ES-I3 (cell line): ENCODE measurements at regions not wholly inside any gene's neighbourhood (a gene's known extent, or its start where the extent isn't known, plus 50 kb on each side); places are given as distances from the start of the nearest gene placed in this dataset.
A peak's percentile ranks its signal among the peaks of the same experiment; 100 is the strongest.

Experiments used
- H3K36me3 ChIP-seq: 2 replicates; pipeline ENCODE4 v1.6.1; 2013; ENCODE audit warnings: mild to moderate bottlenecking, low read length, control low read depth, moderate library complexity; ENCODE audit not compliant: insufficient read depth
- H3K4me1 ChIP-seq: 2 replicates; pipeline ENCODE4 v1.6.1; 2013; ENCODE audit warnings: mild to moderate bottlenecking, control low read depth, low read length; ENCODE audit not compliant: insufficient read depth
- H3K9ac ChIP-seq: 2 replicates; pipeline ENCODE4 v1.6.1; 2013; ENCODE audit warnings: low read depth, mild to moderate bottlenecking, low read length, moderate library complexity
- H3K9me3 ChIP-seq: 2 replicates; pipeline ENCODE4 v1.6.1; 2013; ENCODE audit warnings: mild to moderate bottlenecking, low read length, moderate library complexity; ENCODE audit not compliant: control insufficient read depth, insufficient read depth

DNA sequence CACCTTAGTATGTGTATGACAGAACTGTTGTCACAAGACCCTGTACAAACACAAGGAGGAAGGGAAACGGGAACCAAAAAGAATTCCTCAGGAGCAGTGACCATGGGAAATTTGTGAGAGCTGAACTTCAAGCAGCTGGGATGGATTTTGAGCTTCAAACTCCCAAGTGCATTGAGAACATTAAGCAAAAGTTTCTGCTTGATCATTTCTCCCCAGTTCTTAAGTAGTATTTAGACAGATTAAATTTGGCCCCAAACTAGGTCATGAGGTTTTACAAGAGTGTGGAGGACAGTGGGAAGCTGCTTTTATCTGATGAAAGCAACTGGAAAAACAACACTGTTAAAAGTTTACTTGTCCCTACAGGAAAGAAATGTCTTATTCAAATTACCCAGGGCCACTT, 206.0 kb upstream of the DCN start:
- Histone ChIP-seq H3K9ac (no peak overlapping the region), H3K4me1 (no peaks in the 10 kb centered on the region), H3K9me3 (peaks cover 4% of the 10 kb centered on the region; the same call in 1 of the 2 replicates), H3K36me3 (no peaks in the 10 kb centered on the region)

DNA sequence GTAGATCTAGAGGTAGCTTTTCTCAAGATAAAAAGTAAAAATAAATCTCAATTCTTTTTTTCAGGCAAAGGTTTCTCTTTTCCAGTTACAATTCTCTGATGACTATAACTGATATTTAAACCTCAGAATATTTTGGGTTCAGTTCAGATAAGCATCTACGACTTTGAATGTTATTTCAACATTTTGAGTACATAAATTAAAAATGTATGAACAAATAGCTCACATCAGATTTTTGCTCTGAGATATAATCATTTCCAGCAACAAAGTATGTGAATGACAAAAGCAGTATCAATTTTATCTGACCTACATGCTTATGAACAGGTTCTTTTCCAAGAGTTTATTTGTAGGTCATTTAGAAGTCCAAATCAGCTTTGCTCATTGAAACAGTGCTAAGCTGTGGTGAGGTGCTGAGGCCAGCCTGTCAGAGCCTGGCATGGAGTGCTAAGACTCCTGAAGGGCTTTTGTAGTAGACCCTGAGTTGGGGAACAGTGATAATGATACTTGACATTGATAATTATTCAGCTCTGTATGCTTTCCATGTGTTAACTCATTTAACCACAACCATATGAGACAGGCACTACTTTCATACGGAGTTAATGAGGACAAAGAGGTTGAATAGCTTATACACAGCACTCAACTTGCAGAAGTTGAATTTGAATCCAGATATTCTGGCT, 205.0 kb upstream of the DCN start:
- Histone ChIP-seq H3K4me1 (peaks cover under 1% of the 10 kb centered on the region; the same call in 1 of the 2 replicates), H3K9me3 (peaks cover 4% of the 10 kb centered on the region; the same call in 1 of the 2 replicates), H3K36me3 (no peaks in the 10 kb centered on the region), H3K9ac (no peak overlapping the region)

DNA sequence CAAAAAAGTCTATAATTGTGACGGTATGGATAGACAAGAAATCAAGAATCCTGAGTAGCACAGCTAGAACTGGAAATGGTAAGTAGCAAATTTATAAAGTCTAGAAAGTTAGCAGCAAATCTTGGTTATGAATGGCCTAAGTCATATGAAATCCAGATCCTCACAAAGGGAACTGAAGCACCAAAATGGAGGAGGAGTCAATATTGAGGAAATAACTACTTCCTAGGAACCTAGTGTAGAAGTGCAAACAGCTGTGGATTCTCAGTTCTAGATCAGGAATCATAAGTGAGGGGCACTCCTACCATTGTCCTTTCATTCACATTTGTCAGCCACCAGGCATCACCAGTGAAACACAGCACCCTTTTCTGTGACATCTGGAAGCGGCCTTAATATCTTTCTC, 202.2 kb upstream of the DCN start:
- peaks cover 6% of the 10 kb centered on the region; the same call in 1 of the 2 replicates for H3K4me1 ChIP-seq
- no peaks in the 10 kb centered on the region for H3K36me3 ChIP-seq
- no peak overlapping the region for H3K9ac ChIP-seq
- H3K9me3 ChIP-seq = no peaks in the 10 kb centered on the region

DNA sequence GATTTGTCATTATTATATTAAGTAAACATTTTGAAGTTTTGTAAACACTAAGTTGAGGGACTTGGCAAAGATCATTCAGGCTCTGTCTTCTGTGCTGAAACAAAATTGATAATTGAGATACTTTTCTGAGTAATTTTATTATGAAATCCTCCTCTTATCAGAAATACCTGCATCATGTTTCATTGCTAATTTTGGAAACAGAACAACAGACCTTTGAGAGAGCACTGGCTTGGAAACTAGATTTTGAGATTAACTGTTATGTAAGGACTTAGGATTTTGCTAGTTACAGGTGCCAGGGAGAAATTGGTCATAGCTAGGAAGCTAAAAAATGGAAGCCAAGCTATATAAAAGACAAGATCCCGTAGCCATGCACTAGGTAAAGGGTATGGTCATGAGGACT, 201.7 kb upstream of the DCN start:
- Histone ChIP-seq H3K9me3 (no peaks in the 10 kb centered on the region), H3K36me3 (no peaks in the 10 kb centered on the region), H3K9ac (no peak overlapping the region), H3K4me1 (peaks cover 6% of the 10 kb centered on the region; the same call in 1 of the 2 replicates)

DNA sequence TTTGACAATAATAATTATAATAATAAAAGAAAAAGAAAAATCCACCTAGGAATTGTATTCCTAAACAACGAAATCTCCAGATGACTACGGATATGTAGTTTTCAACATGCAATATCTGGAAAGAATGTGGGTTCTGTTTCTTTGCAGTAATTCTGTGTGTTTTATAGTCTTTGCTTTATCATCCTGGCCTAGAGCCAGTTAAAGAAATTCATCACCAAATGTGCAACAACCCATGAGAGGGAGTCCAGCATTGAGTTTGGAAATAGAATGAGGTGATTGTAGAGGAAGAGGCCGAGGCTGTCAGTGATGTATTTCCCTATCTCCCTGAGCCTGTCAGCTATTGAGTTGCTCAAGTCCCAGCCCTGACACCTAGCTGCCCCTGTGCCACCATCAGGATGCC, 200.5 kb upstream of the DCN start:
- H3K36me3 ChIP-seq = no peaks in the 10 kb centered on the region
- peaks cover 6% of the 10 kb centered on the region; the same call in 1 of the 2 replicates for H3K4me1 ChIP-seq
- no peaks in the 10 kb centered on the region for H3K9me3 ChIP-seq
- no peak overlapping the region for H3K9ac ChIP-seq

DNA sequence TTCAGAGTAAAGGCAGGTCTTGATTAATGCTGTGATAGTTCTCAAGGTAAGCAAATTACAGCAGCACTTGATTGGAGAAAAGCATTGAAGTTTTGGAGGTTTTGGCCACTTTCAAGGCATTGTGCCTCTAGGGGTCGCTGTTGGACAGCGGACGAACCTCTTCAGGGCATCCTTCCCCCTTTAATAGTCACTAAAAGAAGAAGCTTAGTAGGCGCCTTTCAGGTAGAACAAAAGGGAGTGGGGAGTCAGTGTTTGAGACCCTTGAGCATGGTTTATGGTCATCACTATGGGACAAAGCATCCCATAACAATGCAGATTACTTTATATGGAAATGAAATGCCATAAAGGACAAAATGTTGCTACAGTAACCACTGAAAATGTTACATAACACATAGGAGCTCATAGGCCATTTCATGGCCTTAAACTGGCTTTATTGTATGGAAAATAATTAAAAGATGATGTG, 199.5 kb upstream of the DCN start:
- Histone ChIP-seq H3K9ac (peak overlapping the region; percentile 71), H3K36me3 (no peaks in the 10 kb centered on the region), H3K9me3 (no peaks in the 10 kb centered on the region), H3K4me1 (peaks cover 11% of the 10 kb centered on the region; the same call in 1 of the 2 replicates)

DNA sequence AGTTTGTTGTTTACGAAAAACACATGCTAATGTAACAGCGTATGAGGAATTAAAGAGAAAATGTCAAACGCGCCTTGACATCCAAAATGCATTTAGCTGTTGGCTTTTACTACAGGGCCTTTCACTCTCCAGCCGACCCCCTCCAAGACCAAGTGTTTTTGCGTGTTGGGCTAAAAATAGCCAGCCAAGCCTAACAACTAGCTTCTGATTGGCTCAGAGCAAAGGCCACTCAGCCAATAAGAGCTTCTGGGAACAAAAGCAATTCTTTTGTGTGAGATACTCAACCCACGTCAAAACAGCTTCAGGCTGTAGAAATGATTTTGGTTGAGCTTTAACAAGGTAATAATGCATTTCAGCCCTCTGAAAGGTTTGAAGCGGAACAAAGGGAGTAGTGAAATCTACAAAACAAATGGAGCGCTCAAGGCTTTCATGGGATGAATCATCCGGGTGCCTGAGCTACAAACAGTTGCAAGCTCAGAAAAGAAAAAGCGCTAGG, 198.7 kb upstream of the DCN start:
- Histone ChIP-seq H3K36me3 (no peaks in the 10 kb centered on the region), H3K9ac (peak overlapping the region; percentile 71), H3K4me1 (peaks cover 13% of the 10 kb centered on the region; the same call in 1 of the 2 replicates), H3K9me3 (no peaks in the 10 kb centered on the region)

DNA sequence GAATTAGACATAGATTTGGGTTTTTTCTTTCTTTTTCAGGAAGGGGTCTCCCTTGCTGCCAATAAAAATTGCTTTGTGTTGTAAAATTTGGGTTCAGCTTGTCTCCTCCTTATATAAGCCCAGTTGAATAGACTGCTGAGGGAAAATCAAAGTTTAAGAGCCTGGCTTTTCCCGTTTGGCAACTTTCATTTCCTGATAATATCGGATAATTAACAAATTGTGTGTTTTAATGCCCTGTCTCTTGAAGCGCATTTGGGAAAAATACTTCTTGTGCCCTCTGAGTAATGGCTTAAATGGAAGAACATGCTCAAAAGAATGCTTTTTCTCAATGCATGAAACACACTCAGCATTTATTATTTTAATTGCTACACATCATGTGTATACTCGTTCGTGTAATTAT, 198.0 kb upstream of the DCN start:
- Histone ChIP-seq H3K9ac (peak overlapping the region; percentile 38), H3K36me3 (no peaks in the 10 kb centered on the region), H3K4me1 (peaks cover 13% of the 10 kb centered on the region; the same call in 1 of the 2 replicates), H3K9me3 (no peaks in the 10 kb centered on the region)

DNA sequence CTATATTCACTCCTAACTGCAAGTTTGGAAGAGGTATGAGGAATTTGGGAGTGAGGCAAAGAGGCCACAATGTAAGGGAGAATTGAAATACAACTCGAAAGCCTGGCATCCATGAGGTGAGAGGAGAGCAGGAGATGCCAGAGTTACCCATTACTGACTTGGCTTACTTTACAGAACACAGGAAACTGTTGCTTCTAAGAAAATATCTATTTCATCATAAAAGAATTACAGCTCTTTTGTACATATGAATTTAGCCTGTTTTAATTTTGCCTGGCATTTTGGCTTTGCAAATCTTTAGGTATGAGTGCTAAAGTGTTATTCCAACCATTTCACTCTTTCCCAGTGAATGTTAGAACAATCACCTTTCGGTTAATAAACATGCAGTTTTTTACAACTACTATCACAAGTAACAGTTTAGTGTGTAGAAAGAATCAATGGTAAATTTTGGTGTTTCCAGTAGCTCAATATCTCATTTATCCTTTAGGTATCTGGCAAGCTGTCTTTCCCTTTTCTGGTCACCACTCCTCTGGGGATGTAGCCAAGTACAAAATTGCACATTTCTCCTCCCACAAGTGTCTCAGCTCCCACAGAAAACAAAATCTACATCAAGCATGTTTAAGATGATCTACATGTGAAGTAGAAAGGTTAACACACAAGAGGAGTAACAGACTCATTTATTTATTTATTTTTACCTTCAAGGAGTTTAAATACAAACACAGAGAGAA, 196.6 kb upstream of the DCN start:
- H3K36me3 ChIP-seq = no peaks in the 10 kb centered on the region
- H3K4me1 ChIP-seq = peaks cover 13% of the 10 kb centered on the region; the same call in 1 of the 2 replicates
- H3K9me3 ChIP-seq = no peaks in the 10 kb centered on the region
- H3K9ac ChIP-seq = no peak overlapping the region

DNA sequence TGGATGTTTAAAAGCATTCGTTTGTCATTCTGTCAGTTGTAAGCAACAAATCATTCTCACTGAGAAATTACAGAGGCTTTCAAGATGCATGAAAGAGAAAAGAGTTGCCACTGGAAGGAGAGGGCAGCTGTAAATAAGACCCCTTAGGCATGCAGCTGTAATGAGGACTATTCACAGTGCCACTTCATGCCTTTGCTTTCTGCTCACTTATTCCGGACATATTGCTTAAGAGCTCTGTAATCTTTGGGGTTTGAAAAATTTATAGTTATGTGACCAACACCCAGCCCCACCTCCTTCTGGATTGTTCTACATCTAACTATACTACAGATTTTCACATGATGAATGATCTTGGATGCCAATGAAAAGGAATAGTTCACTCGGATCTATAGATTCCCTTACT, 194.8 kb upstream of the DCN start:
- Histone ChIP-seq H3K9ac (no peak overlapping the region), H3K36me3 (no peaks in the 10 kb centered on the region), H3K4me1 (peaks cover 11% of the 10 kb centered on the region; the same call in 1 of the 2 replicates), H3K9me3 (no peaks in the 10 kb centered on the region)

DNA sequence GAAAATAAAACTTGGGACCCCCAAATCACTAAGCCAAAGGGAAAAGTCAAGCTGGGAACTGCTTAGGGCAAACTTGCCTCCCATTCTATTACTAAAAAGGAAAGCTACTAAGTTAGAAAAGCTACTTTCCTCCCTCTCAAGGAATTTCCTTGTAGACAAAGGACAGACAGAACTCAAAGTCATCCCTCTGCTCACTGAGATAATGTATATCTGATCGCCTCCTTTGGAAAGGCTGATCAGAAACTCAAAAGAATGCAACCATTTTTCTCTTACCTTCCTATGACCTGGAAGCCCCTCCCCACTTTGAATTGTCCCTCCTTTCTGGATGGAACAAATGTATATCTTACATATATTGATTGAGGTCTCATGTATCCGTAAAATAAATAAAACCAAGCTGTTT, 190.5 kb upstream of the DCN start:
- no peak overlapping the region for H3K9ac ChIP-seq
- no peaks in the 10 kb centered on the region for H3K36me3 ChIP-seq
- peaks cover 12% of the 10 kb centered on the region; the same call in 1 of the 2 replicates for H3K4me1 ChIP-seq

DNA sequence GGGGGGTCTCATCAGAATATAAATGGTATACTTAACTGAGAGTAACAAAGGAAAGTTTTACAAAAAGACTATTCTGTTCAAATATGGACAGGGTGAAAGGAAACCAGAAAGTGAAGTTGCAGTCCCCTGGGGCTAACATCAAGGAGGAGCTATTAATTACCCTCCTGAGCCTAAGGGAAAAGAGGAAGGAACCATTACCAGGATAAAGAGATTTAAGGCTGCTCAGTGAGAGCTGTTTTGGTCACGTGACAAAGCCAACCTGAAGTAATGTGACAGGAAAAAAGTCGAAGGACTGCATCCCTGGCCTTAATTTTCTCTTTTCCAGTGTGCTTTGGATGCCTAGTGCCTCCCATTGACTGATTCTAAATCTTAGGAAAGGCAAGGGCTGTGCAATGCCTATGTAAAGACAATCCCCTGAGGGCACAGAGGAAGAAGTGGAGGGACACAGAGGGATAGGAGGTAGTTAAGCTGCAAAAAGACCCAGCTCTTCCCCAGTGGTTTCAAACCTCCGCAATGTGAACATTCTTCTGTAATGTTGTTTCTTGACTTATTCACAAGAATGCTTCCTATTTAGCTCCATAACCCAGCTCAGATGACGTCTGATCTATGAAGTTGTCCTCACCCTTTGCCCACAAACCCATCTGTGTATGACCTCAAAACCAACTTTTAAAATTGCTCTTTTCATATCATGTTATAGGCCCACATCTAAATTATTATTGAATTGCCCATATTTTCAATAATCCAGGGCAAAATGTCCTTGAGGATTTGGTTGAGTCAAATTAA, 187.7 kb upstream of the DCN start:
- Histone ChIP-seq H3K4me1 (peaks cover 4% of the 10 kb centered on the region; the same call in 1 of the 2 replicates), H3K9me3 (no peaks in the 10 kb centered on the region), H3K36me3 (no peaks in the 10 kb centered on the region), H3K9ac (no peak overlapping the region)

More for the DNA sequence above, 190.5 kb upstream of the DCN start:
- no peaks in the 10 kb centered on the region for H3K9me3 ChIP-seq

DNA sequence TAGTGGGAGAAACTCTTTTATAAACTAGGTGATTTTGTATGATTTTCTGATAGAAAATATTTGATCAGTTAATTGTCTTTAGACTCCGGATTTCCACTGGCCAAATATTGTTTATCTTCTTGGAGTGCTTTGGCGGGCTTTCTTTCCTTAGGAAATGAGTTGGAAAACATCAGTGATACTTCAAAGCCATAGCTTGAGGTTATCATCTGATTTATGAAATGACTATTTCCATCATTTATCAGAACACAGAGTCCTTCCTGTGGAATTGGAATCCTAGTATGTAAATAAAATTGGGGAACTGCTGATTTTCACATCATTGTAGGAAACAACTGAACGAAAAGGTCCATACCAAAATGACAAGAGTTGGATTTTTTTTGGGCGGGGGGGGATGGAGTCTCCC, 186.0 kb upstream of the DCN start:
- H3K9me3 ChIP-seq = no peaks in the 10 kb centered on the region
- H3K36me3 ChIP-seq = no peaks in the 10 kb centered on the region
- peaks cover 4% of the 10 kb centered on the region; the same call in 1 of the 2 replicates for H3K4me1 ChIP-seq
- no peak overlapping the region for H3K9ac ChIP-seq

DNA sequence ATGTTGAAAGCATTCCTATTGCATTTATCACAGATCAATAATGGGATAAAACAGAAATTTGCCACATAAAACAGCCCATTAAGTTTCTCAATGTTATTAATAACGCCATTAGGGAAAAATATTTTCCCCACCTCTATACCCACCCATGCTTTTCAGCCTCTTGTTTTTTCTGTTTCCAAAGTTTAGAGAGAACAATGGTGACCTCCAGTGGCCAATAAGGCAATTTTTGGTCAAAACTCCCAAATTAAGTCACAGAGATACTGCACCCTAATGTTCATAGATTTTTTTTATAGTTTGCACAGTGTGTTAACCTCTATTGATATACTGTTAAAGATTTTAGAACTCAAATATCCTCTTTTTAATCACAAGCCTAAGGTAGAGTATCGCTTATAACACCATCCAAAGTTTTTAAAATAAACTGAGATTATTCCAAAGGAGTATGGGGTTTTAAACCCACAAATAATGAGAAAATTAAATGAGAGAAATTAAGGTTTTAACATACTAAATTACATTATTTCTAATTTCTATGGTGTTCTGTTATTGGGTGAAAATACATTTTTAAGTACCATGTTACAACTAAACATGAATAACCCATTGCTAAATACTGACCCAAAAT, 184.7 kb upstream of the DCN start:
- Histone ChIP-seq H3K36me3 (no peaks in the 10 kb centered on the region), H3K9ac (no peak overlapping the region), H3K4me1 (peaks cover 4% of the 10 kb centered on the region; the same call in 1 of the 2 replicates), H3K9me3 (no peaks in the 10 kb centered on the region)
